Prostate gland (tissue), 2 donors: ENCODE measurements at regions not wholly inside any gene's neighbourhood (a gene's known extent, or its start where the extent isn't known, plus 50 kb on each side); places are given as distances from the start of the nearest gene placed in this dataset.

Experiments used
- POLR2A ChIP-seq: fragments of 450-650 bp; IDR thresholded peaks from one replicate; pipeline ENCODE4 v1.6.1; 2016; ENCODE audit warnings: antibody characterized with exemption, mild to moderate bottlenecking
- TF ChIP-seq, protein P1 (sequence below), 4 experiments: fragments of 200-600 bp in 2 of 4; fragments of 450-650 bp in 2 of 4; sonication (generic) in 2 of 4; IDR thresholded peaks; 1 replicate in 3 of 4; 2 replicates in 1 of 4; pipeline ENCODE4 v1.5.1; 2016 to 2019; ENCODE audit warnings: antibody characterized with exemption in 4 of 4, mild to moderate bottlenecking in 2 of 4, moderate library complexity in 2 of 4

DNA sequence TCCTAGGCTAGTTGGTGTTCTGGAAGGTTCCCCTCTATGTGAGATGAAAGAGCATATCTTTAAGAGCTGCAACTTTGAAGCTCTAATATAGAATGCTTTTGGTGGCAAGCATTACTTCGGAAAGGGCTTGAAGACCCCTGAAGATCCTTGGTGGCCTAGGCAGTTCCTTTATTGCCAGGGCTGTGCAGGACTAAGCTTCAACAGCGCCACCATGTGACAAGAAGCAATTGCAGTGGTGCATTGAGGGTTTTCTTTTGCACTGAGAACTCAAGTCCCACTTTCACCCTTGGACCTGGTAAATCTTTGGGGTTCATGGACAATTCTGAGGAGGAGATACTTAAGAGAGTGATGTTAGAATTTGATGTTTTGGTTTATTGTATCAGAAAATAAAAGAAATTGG, 237.4 kb upstream of the GMDS start:
- TF ChIP-seq, protein P1, sequence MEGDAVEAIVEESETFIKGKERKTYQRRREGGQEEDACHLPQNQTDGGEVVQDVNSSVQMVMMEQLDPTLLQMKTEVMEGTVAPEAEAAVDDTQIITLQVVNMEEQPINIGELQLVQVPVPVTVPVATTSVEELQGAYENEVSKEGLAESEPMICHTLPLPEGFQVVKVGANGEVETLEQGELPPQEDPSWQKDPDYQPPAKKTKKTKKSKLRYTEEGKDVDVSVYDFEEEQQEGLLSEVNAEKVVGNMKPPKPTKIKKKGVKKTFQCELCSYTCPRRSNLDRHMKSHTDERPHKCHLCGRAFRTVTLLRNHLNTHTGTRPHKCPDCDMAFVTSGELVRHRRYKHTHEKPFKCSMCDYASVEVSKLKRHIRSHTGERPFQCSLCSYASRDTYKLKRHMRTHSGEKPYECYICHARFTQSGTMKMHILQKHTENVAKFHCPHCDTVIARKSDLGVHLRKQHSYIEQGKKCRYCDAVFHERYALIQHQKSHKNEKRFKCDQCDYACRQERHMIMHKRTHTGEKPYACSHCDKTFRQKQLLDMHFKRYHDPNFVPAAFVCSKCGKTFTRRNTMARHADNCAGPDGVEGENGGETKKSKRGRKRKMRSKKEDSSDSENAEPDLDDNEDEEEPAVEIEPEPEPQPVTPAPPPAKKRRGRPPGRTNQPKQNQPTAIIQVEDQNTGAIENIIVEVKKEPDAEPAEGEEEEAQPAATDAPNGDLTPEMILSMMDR (IDR thresholded peaks at IDR 0.05), result no peak
- no peak for TF ChIP-seq POLR2A
